ENCODE measurements at regions not wholly inside any gene's neighbourhood (a gene's known extent, or its start where the extent isn't known, plus 50 kb on each side); places are given as distances from the start of the nearest gene placed in this dataset.

- TF ChIP-seq REST (IDR thresholded peaks at IDR 0.05; ENCODE audit: low read depth) (no peak), RAD21 (IDR thresholded peaks at IDR 0.05; ENCODE audit: low read depth) (no peak), EGR1 (IDR thresholded peaks at IDR 0.05) (no peak), MAX (IDR thresholded peaks at IDR 0.05) (no peak), EP300 (IDR thresholded peaks at IDR 0.05; ENCODE audit: borderline replicate concordance) (no peak), FOXM1 (IDR thresholded peaks at IDR 0.05; ENCODE audit: borderline replicate concordance, low read depth) (no peak), YY1 (IDR thresholded peaks at IDR 0.05; ENCODE audit: low read depth) (no peak), CREB1 (IDR thresholded peaks at IDR 0.05; ENCODE audit: low read depth) (no peak), CEBPB (IDR thresholded peaks at IDR 0.05) (no peak), TAF1 (IDR thresholded peaks at IDR 0.05; ENCODE audit: low read depth) (no peak), TCF12 (IDR thresholded peaks at IDR 0.05; ENCODE audit: low read depth) (no peak), ZBTB7A (IDR thresholded peaks at IDR 0.05; ENCODE audit: low read depth) (no peak), TEAD4 (IDR thresholded peaks at IDR 0.05) (no peak), USF1 (IDR thresholded peaks at IDR 0.05) (no peak)
These were observed 354.5 kb upstream of the SYNCRIP start for GRCh38 chr6:85997206-85997605.
